ENCODE measurements at regions not wholly inside any gene's neighbourhood (a gene's known extent, or its start where the extent isn't known, plus 50 kb on each side); places are given as distances from the start of the nearest gene placed in this dataset.

- Histone ChIP-seq H4K20me1 (ENCODE audit: control insufficient read depth, insufficient read depth, low read depth, low read length) (no peaks in the 10 kb centered on the region), H3K4me2 (ENCODE audit: low read length) (no peak overlapping the region), H3F3A (ENCODE audit: control insufficient read depth, insufficient read depth) (no peaks in the 10 kb centered on the region), H3K4me1 (ENCODE audit: control insufficient read depth, low read length) (no peaks in the 10 kb centered on the region), H3K27ac (ENCODE audit: low read depth, low read length) (no peak overlapping the region), H3K36me3 (ENCODE audit: control insufficient read depth, low read length) (no peaks in the 10 kb centered on the region), H3K4me3 (ENCODE audit: low read length) (no peak overlapping the region), H3K9me2 (replicated peaks; ENCODE audit: control insufficient read depth, low read length) (no peaks in the 10 kb centered on the region), H3K9me3 (ENCODE audit: control insufficient read depth, insufficient read depth, low read length) (no peaks in the 10 kb centered on the region), H3K79me2 (ENCODE audit: control insufficient read depth, low read length) (no peaks in the 10 kb centered on the region), H3K27me3 (ENCODE audit: control insufficient read depth, low read length) (no peaks in the 10 kb centered on the region)
- TF ChIP-seq EZH2phosphoT487 (IDR thresholded peaks at IDR 0.05; ENCODE audit: borderline replicate concordance, low read length) (no peak), CTCF (IDR thresholded peaks at IDR 0.05; ENCODE audit: low read depth, low read length, poor library complexity, severe bottlenecking) (no peak)
Observed at GRCh38 chr5:19247302-19247701, 740.7 kb downstream of the CDH18 start.

- Histone ChIP-seq H3K27ac (ENCODE audit: low read depth, low read length) (no peak overlapping the region), H3K79me2 (ENCODE audit: control insufficient read depth, low read length) (no peaks in the 10 kb centered on the region), H3K4me1 (ENCODE audit: control insufficient read depth, low read length) (peaks cover 8% of the 10 kb centered on the region), H3K9me2 (replicated peaks; ENCODE audit: control insufficient read depth, low read length) (no peaks in the 10 kb centered on the region), H4K20me1 (ENCODE audit: control insufficient read depth, insufficient read depth, low read depth, low read length) (no peaks in the 10 kb centered on the region), H3K36me3 (ENCODE audit: control insufficient read depth, low read length) (no peaks in the 10 kb centered on the region), H3K9me3 (ENCODE audit: control insufficient read depth, insufficient read depth, low read length) (no peaks in the 10 kb centered on the region), H3K4me3 (ENCODE audit: low read length) (no peak overlapping the region), H3K4me2 (ENCODE audit: low read length) (no peak overlapping the region), H3K27me3 (ENCODE audit: control insufficient read depth, low read length) (no peaks in the 10 kb centered on the region), H3F3A (ENCODE audit: control insufficient read depth, insufficient read depth) (no peaks in the 10 kb centered on the region)
- no peak for TF ChIP-seq CTCF (IDR thresholded peaks at IDR 0.05; ENCODE audit: low read depth, low read length, poor library complexity, severe bottlenecking)
- TF ChIP-seq EZH2phosphoT487 (IDR thresholded peaks at IDR 0.05; ENCODE audit: borderline replicate concordance, low read length): no peak
Observed at GRCh38 chr5:19256036-19256435, 732.0 kb downstream of the CDH18 start.

- Histone ChIP-seq H3K27me3 (ENCODE audit: control insufficient read depth, low read length) (no peaks in the 10 kb centered on the region), H3K79me2 (ENCODE audit: control insufficient read depth, low read length) (no peaks in the 10 kb centered on the region), H3K27ac (ENCODE audit: low read depth, low read length) (no peak overlapping the region), H3F3A (ENCODE audit: control insufficient read depth, insufficient read depth) (no peaks in the 10 kb centered on the region), H3K36me3 (ENCODE audit: control insufficient read depth, low read length) (no peaks in the 10 kb centered on the region), H3K9me3 (ENCODE audit: control insufficient read depth, insufficient read depth, low read length) (no peaks in the 10 kb centered on the region), H3K4me3 (ENCODE audit: low read length) (no peak overlapping the region), H3K4me2 (ENCODE audit: low read length) (no peak overlapping the region), H3K9me2 (replicated peaks; ENCODE audit: control insufficient read depth, low read length) (no peaks in the 10 kb centered on the region), H3K4me1 (ENCODE audit: control insufficient read depth, low read length) (peaks cover 8% of the 10 kb centered on the region), H4K20me1 (ENCODE audit: control insufficient read depth, insufficient read depth, low read depth, low read length) (no peaks in the 10 kb centered on the region)
- no peak for TF ChIP-seq EZH2phosphoT487 (IDR thresholded peaks at IDR 0.05; ENCODE audit: borderline replicate concordance, low read length)
- TF ChIP-seq CTCF (IDR thresholded peaks at IDR 0.05; ENCODE audit: low read depth, low read length, poor library complexity, severe bottlenecking): no peak
Observed at GRCh38 chr5:19258686-19259085, 729.3 kb downstream of the CDH18 start.

- no peaks in the 10 kb centered on the region for H3K79me2 ChIP-seq (ENCODE audit: control insufficient read depth, low read length)
- no peaks in the 10 kb centered on the region for H3F3A ChIP-seq (ENCODE audit: control insufficient read depth, insufficient read depth)
- no peaks in the 10 kb centered on the region for H3K9me3 ChIP-seq (ENCODE audit: control insufficient read depth, insufficient read depth, low read length)
- no peak overlapping the region for H3K27ac ChIP-seq (ENCODE audit: low read depth, low read length)
- peaks cover 22% of the 10 kb centered on the region for H3K4me1 ChIP-seq (ENCODE audit: control insufficient read depth, low read length)
- H3K4me2 ChIP-seq (ENCODE audit: low read length): no peak overlapping the region
- H3K27me3 ChIP-seq (ENCODE audit: control insufficient read depth, low read length): no peaks in the 10 kb centered on the region
- no peaks in the 10 kb centered on the region for H3K36me3 ChIP-seq (ENCODE audit: control insufficient read depth, low read length)
- H3K9me2 ChIP-seq (replicated peaks; ENCODE audit: control insufficient read depth, low read length): no peaks in the 10 kb centered on the region
- H3K4me3 ChIP-seq (ENCODE audit: low read length): no peak overlapping the region
- no peaks in the 10 kb centered on the region for H4K20me1 ChIP-seq (ENCODE audit: control insufficient read depth, insufficient read depth, low read depth, low read length)
- TF ChIP-seq EZH2phosphoT487 (IDR thresholded peaks at IDR 0.05; ENCODE audit: borderline replicate concordance, low read length): no peak
- TF ChIP-seq CTCF (IDR thresholded peaks at IDR 0.05; ENCODE audit: low read depth, low read length, poor library complexity, severe bottlenecking): no peak
Observed at GRCh38 chr5:19261879-19262278, 726.1 kb downstream of the CDH18 start.
